WI38 (cell line): ENCODE measurements at regions not wholly inside any gene's neighbourhood (a gene's known extent, or its start where the extent isn't known, plus 50 kb on each side); places are given as distances from the start of the nearest gene placed in this dataset.

ENCODE experiments used
- H3K4me3 ChIP-seq: 2 replicates; pipeline ENCODE4 v1.5.1; 2011; ENCODE audit warnings: low read depth, mild to moderate bottlenecking, control low read depth, low read length
- CTCF ChIP-seq: IDR thresholded peaks from 2 replicates; pipeline ENCODE4 v1.5.1; 2012; ENCODE audit warnings: low read depth, mild to moderate bottlenecking, control low read depth, low read length

DNA sequence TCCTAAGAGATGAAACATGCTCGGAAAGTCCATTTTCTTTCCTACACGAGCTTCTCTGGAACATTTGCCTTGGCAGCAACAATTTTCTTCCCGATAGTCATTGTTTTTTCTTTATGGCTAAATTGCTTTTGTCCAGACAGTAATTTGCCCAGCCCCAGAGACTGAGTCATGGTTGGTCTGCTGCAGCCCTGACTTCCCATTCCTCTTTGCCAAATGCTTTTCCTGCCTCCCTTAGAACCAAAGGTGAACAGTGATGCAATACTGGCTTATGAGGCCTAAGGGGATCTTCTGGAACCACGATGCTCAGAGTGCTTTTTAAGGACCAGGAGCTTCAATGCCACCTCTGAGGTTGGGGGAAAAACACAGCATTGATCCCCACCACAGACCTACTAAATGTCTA lies 1599.6 kb upstream of the TMEM132C start:
- no peak overlapping the region for H3K4me3 ChIP-seq
- TF ChIP-seq CTCF: no peak

DNA sequence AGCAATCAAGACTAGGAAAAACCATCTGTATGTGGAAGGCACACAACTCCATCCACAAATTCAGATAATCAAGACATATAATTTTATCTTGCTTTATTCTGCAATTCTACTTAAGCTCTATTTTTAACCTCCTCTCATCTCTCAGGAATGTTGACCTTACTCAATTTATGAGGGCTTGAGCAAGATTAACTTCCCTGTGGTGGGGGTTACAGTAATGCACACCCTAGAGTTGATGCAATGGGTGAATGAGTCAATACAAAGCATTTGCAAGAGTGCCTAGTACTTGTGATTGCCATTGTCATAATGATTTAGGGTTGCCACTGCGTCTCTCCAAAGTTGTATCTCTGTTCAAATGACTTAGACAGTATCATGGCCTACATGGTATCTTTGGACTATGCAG lies 1598.4 kb upstream of the TMEM132C start:
- no peak overlapping the region for H3K4me3 ChIP-seq
- TF ChIP-seq CTCF: no peak

GRCh38 chr12:126668961-126669360 lies 1598.0 kb upstream of the TMEM132C start:
- H3K4me3 ChIP-seq: no peak overlapping the region
- TF ChIP-seq CTCF: no peak

GRCh38 chr12:126676434-126676833 lies 1590.5 kb upstream of the TMEM132C start:
- no peak for TF ChIP-seq CTCF
- H3K4me3 ChIP-seq: no peak overlapping the region

DNA sequence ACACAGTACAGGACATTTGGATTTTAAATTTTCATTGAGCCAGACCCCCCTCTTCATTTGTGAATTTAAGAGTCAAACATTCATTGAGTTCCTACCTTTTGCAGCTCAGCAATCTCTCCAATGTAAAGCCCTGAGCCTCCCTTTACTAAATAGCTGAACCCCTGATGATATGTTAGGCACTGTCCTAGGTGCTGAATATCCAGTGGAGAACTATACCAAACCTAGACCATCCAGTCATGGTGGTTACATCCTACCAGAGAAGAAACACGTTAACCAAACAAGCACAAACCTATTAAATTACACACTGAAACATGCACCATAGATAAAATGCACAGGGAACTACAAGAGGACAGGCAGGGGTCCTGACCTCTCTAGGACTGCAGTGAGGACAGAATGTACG lies 1585.3 kb upstream of the TMEM132C start:
- TF ChIP-seq CTCF: no peak
- H3K4me3 ChIP-seq: no peak overlapping the region

GRCh38 chr12:126684703-126685102 lies 1582.3 kb upstream of the TMEM132C start:
- no peak for TF ChIP-seq CTCF

DNA sequence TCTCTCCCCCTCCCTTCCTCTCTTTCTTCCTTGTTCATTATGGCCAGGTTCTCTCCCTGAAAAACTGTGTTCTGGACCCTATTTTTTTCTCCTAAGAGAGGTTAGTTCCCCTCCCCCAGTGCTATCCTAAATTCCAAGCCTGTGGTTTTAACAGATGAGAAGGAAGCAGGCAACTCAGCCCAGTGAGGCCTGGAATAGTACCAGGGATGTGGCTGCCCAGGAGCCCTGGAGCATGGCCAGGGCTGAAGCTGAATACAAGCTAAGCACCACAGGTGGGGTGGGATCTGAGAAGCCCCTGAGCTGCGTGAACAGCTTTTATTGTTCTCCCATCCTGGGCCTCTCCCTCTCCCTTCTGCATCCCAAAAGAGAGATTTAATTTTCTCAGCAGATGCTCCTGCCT lies 1581.3 kb upstream of the TMEM132C start:
- no peak overlapping the region for H3K4me3 ChIP-seq
- no peak for TF ChIP-seq CTCF

More at GRCh38 chr12:126684703-126685102, 1582.3 kb upstream of the TMEM132C start:
- H3K4me3 ChIP-seq: no peak overlapping the region
